Sigmoid colon (tissue), 6 donors: ENCODE measurements at regions not wholly inside any gene's neighbourhood (a gene's known extent, or its start where the extent isn't known, plus 50 kb on each side); places are given as distances from the start of the nearest gene placed in this dataset.

Experiments used
- DNase-seq: peaks from one replicate; pipeline ENCODE4 v3.0.0-alpha.2; 2019
- H3K27ac ChIP-seq, 4 donors: fragments of 200-600 bp; sonication (generic); one replicate each; pipeline ENCODE4 v1.5.1; 2016 to 2019; ENCODE audit warnings: mild to moderate bottlenecking in 1 of 4
- H3K27me3 ChIP-seq, 3 donors: fragments of 200-600 bp; sonication (generic); one replicate each; pipeline ENCODE4 v1.5.1; 2019; ENCODE audit warnings: mild to moderate bottlenecking in 1 of 3
- H3K36me3 ChIP-seq, 4 donors: fragments of 200-600 bp; sonication (generic); one replicate each; pipeline ENCODE4 v1.5.1; 2016 to 2019
- H3K4me1 ChIP-seq, 4 donors: fragments of 200-600 bp; sonication (generic); one replicate each; pipeline ENCODE4 v1.5.1; 2017 to 2019
- H3K4me3 ChIP-seq, 4 donors: fragments of 200-600 bp; sonication (generic); one replicate each; pipeline ENCODE4 v1.5.1; 2017 to 2019; ENCODE audit warnings: mild to moderate bottlenecking in 2 of 4, moderate library complexity in 1 of 4
- H3K9me3 ChIP-seq, 4 donors: fragments of 200-600 bp in 3 of 4; sonication (generic) in 3 of 4; one replicate each; pipeline versions ENCODE4 v1.5.1 to v1.6.1; 2013 to 2019
- CTCF ChIP-seq, 4 experiments: fragments of 450-650 bp in 3 of 4; fragments of 200-600 bp in 1 of 4; IDR thresholded peaks; one replicate each; pipeline ENCODE4 v1.5.1; 2016 to 2019; ENCODE audit warnings: antibody characterized with exemption in 4 of 4, mild to moderate bottlenecking in 3 of 4, moderate library complexity in 2 of 4
- EP300 ChIP-seq, 4 donors: sonication (generic); formaldehyde crosslinking; IDR thresholded peaks; one replicate each; pipeline ENCODE4 v1.6.1; 2017; ENCODE audit warnings: antibody characterized with exemption in 4 of 4
- POLR2A ChIP-seq, 2 donors: fragments of 450-650 bp; IDR thresholded peaks; one replicate each; pipeline ENCODE4 v1.6.1; 2016; ENCODE audit warnings: antibody characterized with exemption in 2 of 2, mild to moderate bottlenecking in 2 of 2, moderate library complexity in 2 of 2
- POLR2AphosphoS5 ChIP-seq, 4 donors: sonication (generic); formaldehyde crosslinking; IDR thresholded peaks; one replicate each; pipeline ENCODE4 v1.6.1; 2017; ENCODE audit warnings: antibody characterized with exemption in 4 of 4
- WGBS, 2 donors: extraction: QIAGEN DNeasy Blood & Tissue Kit; methylation state at CpG; one replicate each; pipeline ENCODE4 v1.1.7; 2013; 5-methylcytosine and 5-hydroxymethylcytosine counted together
- intact Hi-C: fragments of 100-400 bp; cut with DNase I; formaldehyde crosslinking; loops from one replicate; pipeline ENCODE4 v1.15.1; 2023
- donor health status: healthy with polysubstance abuse.
- donor health status: healthy.

- no peaks in the 10 kb centered on the region for H3K27me3 ChIP-seq
- intact Hi-C loops, result no loop called here
- no peak overlapping the region for H3K27ac ChIP-seq
- H3K4me3 ChIP-seq, result no peak overlapping the region
- no peaks in the 10 kb centered on the region for H3K36me3 ChIP-seq
- no peaks in the 10 kb centered on the region for H3K9me3 ChIP-seq
- TF ChIP-seq EP300 (IDR thresholded peaks at IDR 0.05) (no peak), POLR2A (IDR thresholded peaks at IDR 0.05) (no peak), CTCF (IDR thresholded peaks at IDR 0.05) (no peak), POLR2AphosphoS5 (IDR thresholded peaks at IDR 0.05) (no peak)
- no peaks in the 10 kb centered on the region for H3K4me1 ChIP-seq
- DNase-seq, result no peak
These were observed 680.7 kb upstream of the BOD1L1 start for GRCh38 chr4:14308229-14308651.

- H3K4me1 ChIP-seq, result no peaks in the 10 kb centered on the region
- H3K36me3 ChIP-seq, result no peaks in the 10 kb centered on the region
- no peak for TF ChIP-seq EP300 (IDR thresholded peaks at IDR 0.05)
- no peak for TF ChIP-seq POLR2A (IDR thresholded peaks at IDR 0.05)
- TF ChIP-seq CTCF (IDR thresholded peaks at IDR 0.05), result no peak
- no peak for TF ChIP-seq POLR2AphosphoS5 (IDR thresholded peaks at IDR 0.05)
- H3K27ac ChIP-seq, result no peak overlapping the region
- H3K4me3 ChIP-seq, result no peak overlapping the region
- no peak for DNase-seq
- no peaks in the 10 kb centered on the region for H3K27me3 ChIP-seq
- intact Hi-C loops, result no loop called here
- 72 to 76% methylated on average over 2 of the region's 2 CpGs for whole genome bisulfite sequencing, 2 donors
- H3K9me3 ChIP-seq, result no peaks in the 10 kb centered on the region
These were observed 681.9 kb upstream of the BOD1L1 start for GRCh38 chr4:14309431-14309830.

GRCh38 chr4:14313757-14314156 is 686.2 kb upstream of the BOD1L1 start:
- no peaks in the 10 kb centered on the region for H3K27me3 ChIP-seq
- H3K9me3 ChIP-seq, result no peaks in the 10 kb centered on the region
- H3K4me3 ChIP-seq, result no peak overlapping the region
- no peaks in the 10 kb centered on the region for H3K4me1 ChIP-seq
- DNase-seq, result no peak
- 82% methylated on average over 3 of the region's 3 CpGs for WGBS, 2 donors
- no peak overlapping the region for H3K27ac ChIP-seq
- intact Hi-C loops, result no loop called here
- no peaks in the 10 kb centered on the region for H3K36me3 ChIP-seq
- TF ChIP-seq POLR2AphosphoS5 (IDR thresholded peaks at IDR 0.05) (no peak), POLR2A (IDR thresholded peaks at IDR 0.05) (no peak), CTCF (IDR thresholded peaks at IDR 0.05) (no peak), EP300 (IDR thresholded peaks at IDR 0.05) (no peak)

GRCh38 chr4:14315129-14315528 is 687.2 kb upstream of the CPEB2 start:
- Histone ChIP-seq H3K27me3 (no peaks in the 10 kb centered on the region), H3K9me3 (no peaks in the 10 kb centered on the region), H3K4me1 (no peaks in the 10 kb centered on the region), H3K36me3 (no peaks in the 10 kb centered on the region), H3K27ac (no peak overlapping the region), H3K4me3 (no peak overlapping the region)
- DNase-seq, result no peak
- intact Hi-C loops, result no loop called here
- WGBS, 2 donors, result 64 to 81% methylated on average over 3 of the region's 3 CpGs
- TF ChIP-seq CTCF (IDR thresholded peaks at IDR 0.05) (no peak), POLR2A (IDR thresholded peaks at IDR 0.05) (no peak), EP300 (IDR thresholded peaks at IDR 0.05) (no peak), POLR2AphosphoS5 (IDR thresholded peaks at IDR 0.05) (no peak)

GRCh38 chr4:14317351-14317750 is 684.9 kb upstream of the CPEB2 start:
- Histone ChIP-seq H3K9me3 (no peaks in the 10 kb centered on the region), H3K36me3 (no peaks in the 10 kb centered on the region), H3K27me3 (no peaks in the 10 kb centered on the region), H3K27ac (no peak overlapping the region), H3K4me1 (no peaks in the 10 kb centered on the region), H3K4me3 (no peak overlapping the region)
- intact Hi-C loops, result no loop called here
- 74 to 75% methylated on average over 2 of the region's 2 CpGs for WGBS, 2 donors
- no peak for TF ChIP-seq EP300 (IDR thresholded peaks at IDR 0.05)
- TF ChIP-seq CTCF (IDR thresholded peaks at IDR 0.05), result no peak
- no peak for DNase-seq
